IMR-90 (cell line): ENCODE measurements at regions not wholly inside any gene's neighbourhood (a gene's known extent, or its start where the extent isn't known, plus 50 kb on each side); places are given as distances from the start of the nearest gene placed in this dataset.

Experiments used
- ATAC-seq: fragments of 200-7000 bp; cut with Tn5 transposase; 2 replicates; pipeline ENCODE4 v1.9.1; 2020; ENCODE audit warnings: low read depth, mild to moderate bottlenecking, moderate library complexity
- BruUV-seq: library from RNA; stranded (reverse); fragments of 400-500 nt; replicated peaks from 2 replicates; lab custom pipeline; 2021; lab: Mats Ljungman, UMichigan
- CTCF ChIA-PET: fragments of 300-600 bp; formaldehyde crosslinking; extraction: SDS; loops from one replicate; lab custom pipeline; 2021; ENCODE audit warnings: antibody characterized with exemption; lab: Yijun Ruan, JAX
- POLR2A ChIA-PET: fragments of 300-600 bp; sonication (Branson Sonifier 250); formaldehyde crosslinking; loops from one replicate; lab custom pipeline; 2022; ENCODE audit warnings: antibody characterized with exemption; ENCODE audit not compliant: unreplicated experiment; lab: Charles Lee
- DNase-seq: peaks from one replicate; pipeline ENCODE4 v3.0.0; 2013
- H2AFZ ChIP-seq: replicated peaks from 2 replicates; pipeline ENCODE3; 2013; ENCODE audit warnings: low read length, mild to moderate bottlenecking; ENCODE audit not compliant: poor library complexity
- H2AK5ac ChIP-seq: 2 replicates; pipeline ENCODE4 v1.6.1; 2013; ENCODE audit warnings: low read depth, low read length, inconsistent platforms
- H2AK9ac ChIP-seq: replicated peaks from 2 replicates; pipeline ENCODE3; 2013; ENCODE audit warnings: mild to moderate bottlenecking, low read depth, low read length, moderate library complexity; ENCODE audit not compliant: poor library complexity
- H2BK120ac ChIP-seq: 2 replicates; pipeline ENCODE4 v1.6.1; 2013; ENCODE audit warnings: low read depth, low read length, inconsistent platforms
- H2BK15ac ChIP-seq: 3 replicates; pipeline ENCODE4 v1.6.1; 2013; ENCODE audit warnings: low read depth, low read length, inconsistent platforms
- H2BK20ac ChIP-seq: 2 replicates; pipeline ENCODE4 v1.6.1; 2013; ENCODE audit warnings: low read depth, mild to moderate bottlenecking, inconsistent platforms, low read length, moderate library complexity
- H2BK5ac ChIP-seq: 2 replicates; pipeline ENCODE4 v1.6.1; 2013; ENCODE audit warnings: mild to moderate bottlenecking, low read depth, low read length, inconsistent platforms; ENCODE audit not compliant: poor library complexity, severe bottlenecking
- H3K14ac ChIP-seq: replicated peaks from 2 replicates; pipeline ENCODE4 v1.6.1; 2013; ENCODE audit warnings: low read depth, low read length, inconsistent platforms
- H3K18ac ChIP-seq: 2 replicates; pipeline ENCODE4 v1.6.1; 2013; ENCODE audit warnings: low read depth, low read length, control low read depth
- H3K23ac ChIP-seq: 2 replicates; pipeline ENCODE4 v1.6.1; 2013; ENCODE audit warnings: low read depth, low read length, inconsistent platforms
- H3K27ac ChIP-seq: 2 replicates; pipeline ENCODE4 v1.5.1; 2013; ENCODE audit warnings: mild to moderate bottlenecking, control low read depth, low read length; ENCODE audit not compliant: insufficient read depth
- H3K27me3 ChIP-seq: 2 replicates; pipeline ENCODE4 v1.6.1; 2013; ENCODE audit warnings: low read length; ENCODE audit not compliant: control insufficient read depth, insufficient read depth
- H3K36me3 ChIP-seq: 2 replicates; pipeline ENCODE4 v1.6.1; 2013; ENCODE audit warnings: low read length, mixed read lengths; ENCODE audit not compliant: control insufficient read depth, insufficient read depth
- H3K4ac ChIP-seq: 2 replicates; pipeline ENCODE4 v1.6.1; 2013; ENCODE audit warnings: low read depth, low read length, inconsistent platforms
- H3K4me1 ChIP-seq: 2 replicates; pipeline ENCODE4 v1.6.1; 2013; ENCODE audit warnings: low read length, mixed read lengths; ENCODE audit not compliant: control insufficient read depth, insufficient read depth
- H3K4me2 ChIP-seq: 2 replicates; pipeline ENCODE4 v1.6.1; 2013; ENCODE audit warnings: low read depth, mild to moderate bottlenecking, control low read depth, low read length, moderate library complexity
- H3K4me3 ChIP-seq: 2 replicates; pipeline ENCODE4 v1.5.1; 2013; ENCODE audit warnings: low read depth, mild to moderate bottlenecking, control low read depth, low read length, moderate library complexity; ENCODE audit not compliant: insufficient read depth
- H3K56ac ChIP-seq: 2 replicates; pipeline ENCODE4 v1.6.1; 2013; ENCODE audit warnings: low read length, inconsistent platforms; ENCODE audit not compliant: insufficient read depth; ENCODE audit errors: extremely low read depth
- H3K79me1 ChIP-seq, 2 experiments: 2 replicates each; pipeline ENCODE4 v1.6.1; 2013; ENCODE audit warnings: low read length in 2 of 2, inconsistent platforms in 1 of 2, low read depth in 1 of 2
- H3K9ac ChIP-seq: 2 replicates; pipeline ENCODE4 v1.6.1; 2013; ENCODE audit warnings: low read depth, low read length, control low read depth
- H3K9me1 ChIP-seq: 2 replicates; pipeline ENCODE4 v1.6.1; 2013; ENCODE audit warnings: low read length, inconsistent platforms; ENCODE audit not compliant: insufficient read depth
- H3K9me3 ChIP-seq: 2 replicates; pipeline ENCODE4 v1.6.1; 2013; ENCODE audit warnings: low read length; ENCODE audit not compliant: control insufficient read depth, insufficient read depth
- H4K20me1 ChIP-seq: 2 replicates; pipeline ENCODE4 v1.6.1; 2013; ENCODE audit warnings: low read length, inconsistent platforms; ENCODE audit not compliant: insufficient read depth
- H4K5ac ChIP-seq: 2 replicates; pipeline ENCODE4 v1.6.1; 2013; ENCODE audit warnings: mild to moderate bottlenecking, low read depth, low read length, control low read depth
- H4K8ac ChIP-seq, 2 experiments: 2 replicates each; pipeline ENCODE4 v1.6.1; 2013; ENCODE audit warnings: low read depth in 2 of 2, low read length in 2 of 2, control low read depth in 1 of 2, inconsistent platforms in 1 of 2
- H4K91ac ChIP-seq: 2 replicates; pipeline ENCODE4 v1.6.1; 2013; ENCODE audit warnings: low read depth, low read length, inconsistent platforms; ENCODE audit not compliant: insufficient read depth
- BHLHE40 ChIP-seq: fragments of 150-350 bp; IDR thresholded peaks from 2 replicates; pipeline ENCODE4 v1.6.1; 2016; ENCODE audit warnings: mild to moderate bottlenecking, low read depth, low read length
- CEBPB ChIP-seq: IDR thresholded peaks from 2 replicates; pipeline ENCODE4 v1.6.1; 2012; ENCODE audit warnings: low read depth, low read length, improper control_type of control experiment
- CHD1 ChIP-seq: IDR thresholded peaks from 2 replicates; pipeline ENCODE4 v1.6.1; 2012; ENCODE audit warnings: low read depth, low read length, improper control_type of control experiment
- CTCF ChIP-seq: conservative IDR thresholded peaks from 2 replicates; pipeline ENCODE4 v1.5.1; 2012; ENCODE audit warnings: mild to moderate bottlenecking, low read depth, low read length, improper control_type of control experiment
- FOS ChIP-seq: fragments of 150-350 bp; IDR thresholded peaks from 2 replicates; pipeline ENCODE4 v1.6.1; 2016; ENCODE audit warnings: low read depth, low read length
- MAFK ChIP-seq: IDR thresholded peaks from 2 replicates; pipeline ENCODE4 v1.6.1; 2012; ENCODE audit warnings: low read depth, low read length, improper control_type of control experiment
- MAZ ChIP-seq: IDR thresholded peaks from 2 replicates; pipeline ENCODE4 v1.6.1; 2012; ENCODE audit warnings: low read depth, mild to moderate bottlenecking, low read length, improper control_type of control experiment, moderate library complexity, borderline replicate concordance
- MXI1 ChIP-seq: IDR thresholded peaks from 2 replicates; pipeline ENCODE4 v1.6.1; 2012; ENCODE audit warnings: low read depth, mild to moderate bottlenecking, low read length, moderate library complexity, borderline replicate concordance
- NFE2L2 ChIP-seq: fragments of 150-350 bp; IDR thresholded peaks from 2 replicates; pipeline ENCODE4 v1.6.1; 2016; ENCODE audit warnings: low read depth, mild to moderate bottlenecking, low read length
- POLR2A ChIP-seq: IDR thresholded peaks from 2 replicates; pipeline ENCODE4 v1.6.1; 2012; ENCODE audit warnings: mild to moderate bottlenecking, low read depth, low read length
- RAD21 ChIP-seq: IDR thresholded peaks from 2 replicates; pipeline ENCODE4 v1.6.1; 2012; ENCODE audit warnings: low read length, improper control_type of control experiment
- RCOR1 ChIP-seq: IDR thresholded peaks from 2 replicates; pipeline ENCODE4 v1.6.1; 2012; ENCODE audit warnings: mild to moderate bottlenecking, low read length, improper control_type of control experiment; ENCODE audit not compliant: insufficient replicate concordance
- RFX5 ChIP-seq: IDR thresholded peaks from 2 replicates; pipeline ENCODE4 v1.8.0; 2012; ENCODE audit warnings: low read depth, mild to moderate bottlenecking, low read length, moderate library complexity
- SMC3 ChIP-seq: fragments of 150-350 bp; IDR thresholded peaks from 2 replicates; pipeline ENCODE4 v1.6.1; 2016; ENCODE audit warnings: low read depth, mild to moderate bottlenecking, antibody characterized with exemption, low read length, moderate library complexity
- WGBS, 2 experiments: methylation state at CpG; one replicate each; pipeline versions ENCODE4 v1.1.5 to v1.1.7; 2013; ENCODE audit warnings: missing lambda C conversion rate in 2 of 2; ENCODE audit not compliant: insufficient read length in 1 of 2; ENCODE audit errors: extremely low coverage in 2 of 2; 5-methylcytosine and 5-hydroxymethylcytosine counted together
- dilution Hi-C: fragments of 300-500 bp; cut with HindIII; formaldehyde crosslinking; loops from one replicate; pipeline ENCODE4 v1.14.3; 2018; ENCODE audit warnings: low sequenced_read_pairs; ENCODE audit not compliant: unreplicated experiment
- in situ Hi-C: fragments of 300-500 bp; cut with MboI; formaldehyde crosslinking; loops from 3 replicates; pipeline ENCODE4 v1.14.3; 2019; ENCODE audit warnings: low sequenced_read_pairs, inconsistent platforms, mixed read lengths
- intact Hi-C: fragments of 100-400 bp; cut with micrococcal nuclease; formaldehyde crosslinking; loops from 2 replicates; pipeline ENCODE4 v1.10.0; 2022

- Histone ChIP-seq H3K4me2 (no peak overlapping the region), H3K23ac (no peak overlapping the region), H3K27me3 (no peaks in the 10 kb centered on the region), H2BK20ac (no peak overlapping the region), H2AFZ (no peak overlapping the region), H3K27ac (no peak overlapping the region), H3K79me1 (no peaks in the 10 kb centered on the region), H3K4me3 (no peak overlapping the region), H4K8ac (no peak overlapping the region), H3K4ac (no peak overlapping the region), H2BK15ac (no peak overlapping the region), H2BK5ac (no peak overlapping the region), H3K56ac (no peak overlapping the region), H3K14ac (no peak overlapping the region), H3K4me1 (no peaks in the 10 kb centered on the region), H3K9me1 (no peaks in the 10 kb centered on the region), H3K9me3 (no peaks in the 10 kb centered on the region), H2AK5ac (no peak overlapping the region), H3K36me3 (no peaks in the 10 kb centered on the region), H4K20me1 (no peaks in the 10 kb centered on the region), H2BK120ac (no peak overlapping the region), H4K91ac (no peak overlapping the region), H3K9ac (no peak overlapping the region), H3K18ac (no peak overlapping the region), H2AK9ac (no peak overlapping the region), H4K5ac (no peak overlapping the region)
- DNase-seq: no peak
- TF ChIP-seq SMC3 (no peak), MAZ (no peak), FOS (no peak), RAD21 (no peak), MAFK (no peak), RFX5 (no peak), BHLHE40 (no peak), CEBPB (no peak), CTCF (no peak), MXI1 (no peak), NFE2L2 (no peak), POLR2A (no peak), RCOR1 (no peak), CHD1 (no peak)
- 53% methylated on average over 6 of the region's 9 CpGs; no CpG with 5 or more reads in 1 of the 2 experiments for WGBS, 2 experiments
- ChIA-PET POLR2A (no interaction called here), CTCF (no interaction called here)
- in situ Hi-C loops (no loop called here), intact Hi-C loops (no loop called here), dilution Hi-C loops (no loop called here)
- no TSS peak for BruUV-seq
- no peak for ATAC-seq
Observed at GRCh38 chr6:130632277-130632676, 194.9 kb upstream of the SMLR1 start.
